GM19372 (cell line): ENCODE measurements at regions not wholly inside any gene's neighbourhood (a gene's known extent, or its start where the extent isn't known, plus 50 kb on each side); places are given as distances from the start of the nearest gene placed in this dataset.
"Not testable (repeated sequence)": the region's sequence is repeated elsewhere in the genome, so short reads cannot be mapped to it uniquely, and the experiment has no call there.

Experiments
- ATAC-seq: cut with Tn5 transposase; IDR thresholded peaks from one replicate; pipeline ENCODE4 v1.9.1; 2021; ENCODE audit warnings: mild to moderate bottlenecking, low read depth, moderate library complexity; ENCODE audit not compliant: unreplicated experiment

GRCh38 chr3:5663601-5664000 is 476.1 kb downstream of the EDEM1 start:
- no peak for ATAC-seq

GRCh38 chr3:5666455-5666854 is 478.9 kb downstream of the EDEM1 start:
- ATAC-seq = no peak

- ATAC-seq = no peak
Observed at GRCh38 chr3:5673521-5673920, 486.0 kb downstream of the EDEM1 start.

GRCh38 chr3:5675319-5675718 is 487.8 kb downstream of the EDEM1 start:
- no peak for ATAC-seq

GRCh38 chr3:5677555-5677954 is 490.0 kb downstream of the EDEM1 start:
- ATAC-seq = no peak

GRCh38 chr3:5678248-5678647 is 490.7 kb downstream of the EDEM1 start:
- ATAC-seq = no peak

GRCh38 chr3:5678844-5679243 is 491.3 kb downstream of the EDEM1 start:
- no peak for ATAC-seq

- no peak for ATAC-seq
Observed at GRCh38 chr3:5687230-5687629, 499.7 kb downstream of the EDEM1 start.

- ATAC-seq = no peak
Observed at GRCh38 chr3:5690490-5690889, 503.0 kb downstream of the EDEM1 start.

GRCh38 chr3:5690904-5691532 is 503.5 kb downstream of the EDEM1 start:
- no peak for ATAC-seq

GRCh38 chr3:5692446-5692845 is 504.9 kb downstream of the EDEM1 start:
- ATAC-seq = no peak

- no peak for ATAC-seq
Observed at GRCh38 chr3:5694266-5694665, 506.8 kb downstream of the EDEM1 start.

- ATAC-seq = no peak
Observed at GRCh38 chr3:5698851-5699250, 511.3 kb downstream of the EDEM1 start.

- ATAC-seq = no peak
Observed at GRCh38 chr3:5699313-5699712, 511.8 kb downstream of the EDEM1 start.

GRCh38 chr3:5699811-5700210 is 512.3 kb downstream of the EDEM1 start:
- ATAC-seq = no peak

GRCh38 chr3:5701005-5701404 is 513.5 kb downstream of the EDEM1 start:
- not testable (repeated sequence) for ATAC-seq

- ATAC-seq = no peak
Observed at GRCh38 chr3:5707794-5708193, 520.3 kb downstream of the EDEM1 start.

GRCh38 chr3:5709714-5710113 is 522.2 kb downstream of the EDEM1 start:
- no peak for ATAC-seq

GRCh38 chr3:5710718-5711117 is 523.2 kb downstream of the EDEM1 start:
- no peak for ATAC-seq

GRCh38 chr3:5717254-5717653 is 529.7 kb downstream of the EDEM1 start:
- no peak for ATAC-seq

- not testable (repeated sequence) for ATAC-seq
Observed at GRCh38 chr3:5719668-5720067, 532.2 kb downstream of the EDEM1 start.

- ATAC-seq = no peak
Observed at GRCh38 chr3:5725801-5726200, 538.3 kb downstream of the EDEM1 start.

- no peak for ATAC-seq
Observed at GRCh38 chr3:5726621-5727020, 539.1 kb downstream of the EDEM1 start.
